Activated CD4-positive, alpha-beta T cell treated with anti-CD3 and anti-CD28 coated beads for 4 hours (primary cell): ENCODE measurements at regions not wholly inside any gene's neighbourhood (a gene's known extent, or its start where the extent isn't known, plus 50 kb on each side); places are given as distances from the start of the nearest gene placed in this dataset.

Experiments used
- DNase-seq, 2 donors: peaks; one replicate each; pipeline ENCODE4 v3.0.0-alpha.2; 2020

DNA sequence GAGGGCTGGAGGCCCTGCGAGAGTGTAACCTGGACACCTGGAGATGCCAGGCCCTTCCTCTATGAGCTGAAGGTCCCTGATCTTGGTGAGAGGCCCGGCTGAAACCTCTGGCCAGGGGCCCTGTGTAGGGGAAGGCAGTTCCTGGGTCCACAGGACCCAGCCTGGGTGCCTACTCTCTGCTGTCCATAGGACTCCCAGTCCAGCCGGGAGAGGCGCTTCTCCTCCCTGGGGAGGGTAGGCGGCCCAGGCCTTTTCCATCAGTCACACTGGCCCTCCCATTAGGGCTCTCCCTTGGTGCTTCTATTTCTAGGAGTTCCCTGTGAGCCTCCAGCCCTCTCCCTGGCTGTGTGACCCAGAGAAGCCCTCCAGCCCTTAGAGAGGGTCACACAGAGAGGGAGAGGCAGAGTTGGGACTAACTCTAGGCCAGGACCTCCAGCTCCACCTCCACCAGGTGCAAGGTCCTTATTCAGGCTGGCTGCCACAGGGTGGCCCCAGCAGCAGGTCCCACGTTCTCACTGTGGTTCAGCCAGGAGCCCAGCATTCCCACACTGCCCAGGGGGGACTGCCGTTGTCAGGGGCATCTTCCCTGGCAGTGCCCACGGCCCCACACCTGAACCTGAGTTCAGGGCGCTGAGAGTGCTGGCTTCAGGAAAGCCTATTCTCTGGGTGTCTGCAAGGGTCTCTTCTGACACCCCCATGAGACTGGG is 146.8 kb downstream of the SMAD6 start:
- no peak for DNase-seq

DNA sequence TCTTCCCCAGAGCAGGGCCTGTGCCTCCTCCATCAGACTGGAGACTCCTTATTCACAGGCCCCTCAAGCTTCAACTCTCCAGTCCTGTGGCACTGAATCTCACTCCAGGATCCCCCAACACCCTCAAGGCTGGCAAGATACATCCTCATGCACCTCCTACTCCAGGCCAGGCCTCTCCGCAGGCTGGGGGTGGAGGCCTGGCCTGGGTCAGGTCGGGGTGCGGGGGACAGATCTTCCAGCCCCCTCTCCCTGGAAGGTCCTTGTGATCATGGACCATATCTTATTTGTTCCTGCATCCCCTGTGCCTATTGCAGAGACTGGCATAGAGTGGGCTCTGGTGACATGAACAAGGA is 147.3 kb downstream of the SMAD6 start:
- no peak for DNase-seq

DNA sequence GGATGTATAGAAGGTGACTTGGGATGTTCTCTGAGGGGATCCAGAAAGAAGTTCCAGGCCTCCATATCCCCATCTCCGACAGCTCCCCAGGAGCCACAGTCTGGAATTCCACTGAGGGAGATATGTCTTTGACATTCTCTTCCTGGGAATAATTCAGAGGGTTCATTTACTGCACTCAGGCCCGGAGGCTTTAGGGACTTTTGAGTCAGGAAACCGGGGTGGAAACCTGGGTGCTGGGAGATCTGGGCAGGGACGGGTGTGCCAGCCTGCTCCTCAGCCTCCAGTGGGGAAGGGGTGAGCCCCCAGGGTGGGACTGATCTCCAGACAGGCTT is 147.7 kb downstream of the SMAD6 start:
- DNase-seq, result no peak

DNA sequence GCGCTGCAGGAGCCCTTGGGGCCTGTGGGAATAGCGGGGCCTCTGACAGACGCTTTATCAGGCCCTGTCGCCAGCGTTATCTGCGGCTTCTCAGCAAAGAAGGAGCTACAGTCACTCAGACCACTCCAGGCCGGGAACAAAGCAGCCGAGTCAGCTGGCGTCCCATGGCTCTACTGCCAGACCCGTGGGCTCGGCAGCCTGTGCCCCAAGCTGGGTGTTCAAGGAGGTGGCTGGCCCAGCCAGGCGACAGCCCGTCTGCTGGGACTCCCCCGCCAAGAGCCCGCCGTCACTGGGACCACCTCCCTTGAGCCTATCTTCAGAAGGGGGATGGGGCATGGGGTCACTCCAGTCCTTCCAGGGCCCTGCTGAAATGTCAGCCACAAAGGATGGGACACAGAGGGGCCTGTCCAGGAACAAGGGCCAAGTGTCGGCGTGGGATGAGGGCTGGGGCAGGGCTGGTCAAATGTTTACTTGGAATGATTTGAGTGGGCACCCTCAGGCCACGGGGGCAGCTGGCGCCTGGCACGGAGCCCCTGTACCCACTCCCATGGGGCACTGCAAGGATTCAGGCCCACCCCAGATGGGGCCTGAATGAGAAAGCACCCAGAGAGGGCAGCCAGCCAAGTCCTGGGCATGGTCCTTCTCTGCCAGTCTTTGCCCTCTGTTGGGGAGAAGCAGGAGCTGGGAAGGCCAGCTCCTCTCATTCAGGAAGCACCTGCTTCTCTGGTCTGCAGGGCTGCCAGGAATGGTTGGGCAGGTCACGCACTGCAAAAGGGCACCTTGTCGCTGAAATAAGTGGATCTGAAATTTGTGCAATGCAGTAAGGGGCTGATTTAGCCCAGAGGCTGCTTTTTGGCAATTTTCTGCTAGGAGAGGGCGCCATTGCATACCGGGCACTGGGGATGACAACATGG is 148.3 kb downstream of the SMAD6 start:
- no peak for DNase-seq

DNA sequence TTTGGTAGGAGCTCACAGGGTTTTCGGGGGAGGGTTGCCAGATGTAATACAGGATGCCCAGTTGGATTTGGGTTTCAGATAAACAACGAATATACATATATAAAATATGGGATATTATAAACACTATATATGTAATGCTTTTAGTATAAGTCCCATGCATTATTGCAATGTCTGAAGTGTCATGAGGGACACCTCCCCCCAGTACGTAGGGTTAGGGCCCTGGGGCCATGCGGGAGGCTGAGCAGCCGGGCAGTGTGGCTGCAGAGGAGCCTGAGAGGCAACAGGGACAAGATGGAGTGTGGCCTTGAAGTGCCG is 148.9 kb downstream of the SMAD6 start:
- no peak for DNase-seq

DNA sequence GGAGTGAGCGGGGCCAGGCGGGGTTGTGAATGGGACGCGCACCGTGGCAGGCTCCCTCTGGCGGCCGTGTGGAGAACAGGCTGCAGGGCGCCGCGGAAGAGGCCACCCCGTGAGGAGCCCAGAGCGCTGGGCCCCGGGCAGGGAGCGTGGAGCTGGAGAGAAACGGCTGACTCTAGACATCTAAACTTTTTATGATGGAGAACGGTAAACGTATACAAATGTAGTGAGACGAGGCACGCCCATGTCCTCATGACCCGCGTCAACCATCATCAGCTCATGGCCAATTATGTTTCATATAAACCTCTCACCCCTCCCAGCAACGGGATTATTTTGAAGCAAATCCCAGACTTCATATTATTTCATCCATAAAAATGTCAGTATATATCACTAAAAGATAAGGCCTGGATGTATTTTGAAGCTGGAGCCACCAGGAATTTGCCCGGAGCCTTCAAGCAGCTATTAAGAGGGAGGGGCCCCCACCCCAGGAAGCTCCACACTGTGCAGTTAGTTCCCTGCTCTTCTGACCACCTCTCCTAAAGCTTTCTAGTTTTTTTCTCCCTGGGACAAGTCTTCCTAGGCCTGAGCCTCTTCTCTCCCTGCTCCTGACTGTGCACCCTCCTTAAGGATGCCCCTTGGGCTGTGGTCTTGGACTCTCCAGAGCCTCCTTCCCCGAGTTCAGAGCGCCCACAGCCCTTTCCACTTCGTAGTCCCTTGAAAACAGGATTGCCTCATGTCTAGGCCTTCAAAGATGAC is 149.5 kb downstream of the SMAD6 start:
- DNase-seq, result peak; percentile 63 to 65

DNA sequence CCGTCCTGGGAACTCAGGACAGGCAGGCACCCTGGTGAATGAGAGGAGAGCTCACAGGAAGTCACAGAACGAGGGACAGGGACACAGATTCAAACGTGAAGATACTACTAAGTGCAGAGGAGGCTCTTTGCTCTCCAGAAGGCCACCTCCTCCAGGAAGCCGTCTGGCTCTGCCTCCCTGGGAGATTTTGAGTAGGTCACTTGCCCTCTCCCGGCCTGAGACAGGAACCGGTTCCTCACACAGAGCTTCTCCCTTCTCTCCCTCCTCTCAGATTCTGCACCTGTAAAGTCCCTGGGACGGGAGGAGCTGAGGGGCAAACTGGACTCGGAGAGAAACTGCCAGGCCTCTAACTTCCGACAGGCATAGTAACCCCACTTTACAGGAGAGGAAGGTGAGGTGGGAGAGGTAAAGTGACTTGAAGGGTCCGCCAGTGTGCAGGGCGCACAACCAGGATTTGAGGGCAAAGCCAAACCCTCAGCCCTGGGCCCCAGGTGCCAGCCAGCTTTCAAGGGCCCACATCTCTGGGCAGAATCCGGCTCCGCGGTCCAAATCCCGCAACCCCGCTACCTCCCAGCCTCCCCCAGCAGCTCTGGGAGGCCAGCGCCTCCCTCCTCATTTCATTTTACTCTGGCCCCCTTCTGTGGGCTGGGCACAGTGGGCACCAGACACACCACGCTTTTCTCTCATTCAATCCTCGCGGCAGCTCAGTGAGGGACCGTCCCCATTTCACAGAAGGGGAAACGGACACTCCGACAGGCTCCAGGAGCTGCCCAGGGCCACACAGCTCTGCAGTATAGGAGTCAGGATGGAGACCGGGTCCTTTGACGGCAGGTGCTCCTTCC is 150.2 kb downstream of the SMAD6 start:
- DNase-seq, result no peak

DNA sequence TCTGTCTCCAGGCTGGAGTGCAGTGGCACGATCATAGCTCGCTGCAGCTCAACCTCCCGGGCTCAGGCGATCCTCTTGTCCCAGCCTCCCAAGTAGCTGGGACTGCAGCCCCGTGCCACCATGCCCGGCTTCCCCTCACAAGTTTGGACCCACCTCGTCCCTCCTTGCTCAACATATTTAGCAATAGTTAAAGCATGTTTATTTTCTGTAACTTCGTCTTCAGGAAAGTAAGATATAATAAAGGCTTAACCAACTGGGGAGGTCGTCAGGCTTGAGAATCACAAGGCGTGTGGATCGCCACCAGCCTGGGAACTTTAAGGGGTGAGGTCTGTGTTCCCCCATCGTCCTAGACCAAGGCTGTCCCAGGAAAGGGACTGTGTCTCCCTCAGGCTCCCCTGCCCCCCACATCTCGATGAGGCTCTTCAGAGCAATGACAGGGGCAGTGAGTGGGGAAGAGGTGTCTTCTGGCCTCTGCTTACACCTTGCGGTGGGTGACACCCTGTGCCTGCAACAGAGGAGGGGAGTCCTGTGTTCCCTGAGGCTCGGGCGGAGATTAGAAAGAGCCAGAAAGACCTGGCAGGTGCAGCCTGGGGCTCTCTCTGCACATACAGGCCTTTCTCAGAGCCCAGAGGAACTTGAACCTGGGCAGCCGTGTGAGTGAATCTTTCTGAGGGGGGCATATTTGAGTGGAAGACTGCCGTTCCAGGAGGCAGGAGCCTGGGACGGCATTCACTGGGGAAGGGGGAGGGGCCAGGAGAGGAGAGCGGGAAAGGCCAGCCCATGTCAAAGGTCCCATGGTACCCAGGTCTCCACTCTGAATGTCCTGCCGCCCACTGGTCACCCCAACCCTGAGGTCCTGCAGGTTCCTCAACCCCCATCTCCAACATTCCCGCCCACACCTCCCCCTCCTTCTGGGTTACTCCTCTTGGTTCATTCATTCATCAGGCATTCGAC is 152.3 kb downstream of the SMAD6 start:
- no peak for DNase-seq

DNA sequence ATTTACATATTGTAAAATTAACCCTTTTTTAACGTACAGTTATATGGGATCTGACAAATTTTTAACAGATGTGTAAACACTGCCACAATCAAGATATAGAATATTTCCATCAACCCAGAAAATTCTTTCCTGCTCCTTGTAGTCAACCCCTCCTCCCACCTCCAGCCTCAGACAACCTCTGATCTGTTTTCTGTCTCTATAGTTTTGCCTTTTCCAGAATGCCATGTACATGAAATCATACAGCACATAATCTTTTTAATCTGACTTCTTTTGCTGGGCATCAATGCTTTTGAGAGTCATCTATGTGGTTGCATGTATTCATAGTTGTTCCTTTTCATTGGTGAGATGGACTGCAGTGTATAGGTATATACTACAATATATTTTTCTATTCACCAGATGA is 153.0 kb downstream of the SMAD6 start:
- DNase-seq, result no peak

DNA sequence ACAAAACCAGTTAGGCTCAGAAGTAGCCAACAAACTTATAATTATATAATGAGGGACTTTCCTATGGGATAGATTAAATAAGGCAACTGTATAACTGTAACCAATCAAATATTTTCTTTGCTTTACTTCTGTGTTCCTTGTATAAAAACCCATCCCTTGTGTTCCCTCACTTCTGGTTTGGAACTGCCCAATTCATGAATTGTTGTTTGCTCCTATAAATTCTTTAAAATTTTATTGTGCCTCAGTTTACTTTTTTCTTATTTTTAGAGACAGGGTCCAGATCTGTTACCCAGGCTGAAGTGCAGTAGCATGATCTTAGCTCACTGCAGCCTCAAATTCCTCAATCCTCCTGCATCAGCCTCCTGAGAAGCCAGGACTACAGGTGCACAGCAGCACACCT is 155.7 kb downstream of the SMAD6 start:
- DNase-seq, result no peak

DNA sequence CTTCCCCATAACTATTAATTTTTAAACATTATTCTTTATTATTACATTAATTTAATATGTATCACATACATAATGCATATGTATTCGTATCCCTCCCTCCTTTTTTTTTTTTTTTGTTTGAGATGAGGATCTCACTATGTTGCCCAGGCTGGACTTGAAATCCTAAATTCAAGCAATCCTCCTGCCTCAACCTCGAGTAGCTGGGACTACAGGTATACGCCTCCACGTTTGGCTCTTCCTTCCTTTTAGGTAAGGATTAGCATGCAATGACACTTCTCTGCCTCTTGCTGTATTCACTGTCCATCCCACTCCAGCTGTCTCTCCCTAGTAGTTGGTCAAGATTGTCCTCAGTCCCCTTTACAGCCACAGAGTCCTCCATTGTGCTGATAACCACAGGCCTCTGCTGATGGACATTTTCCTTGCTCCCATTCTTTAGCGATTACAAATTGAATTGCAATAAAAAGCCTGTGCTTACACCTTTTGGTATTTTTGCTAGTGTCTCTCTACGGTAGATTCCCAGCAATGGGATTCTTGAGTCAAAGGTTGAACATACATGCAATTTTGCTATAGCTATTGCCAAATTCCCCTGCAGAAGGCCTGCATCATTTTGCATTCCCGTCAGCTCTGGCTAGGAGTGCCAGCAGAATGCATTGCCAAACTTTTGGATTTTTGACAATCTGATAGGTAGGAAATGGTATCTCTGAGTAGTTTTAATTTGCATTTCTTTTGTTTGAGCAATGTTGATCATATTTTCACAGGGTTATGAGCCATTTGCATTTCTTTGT is 156.6 kb downstream of the SMAD6 start:
- no peak for DNase-seq

DNA sequence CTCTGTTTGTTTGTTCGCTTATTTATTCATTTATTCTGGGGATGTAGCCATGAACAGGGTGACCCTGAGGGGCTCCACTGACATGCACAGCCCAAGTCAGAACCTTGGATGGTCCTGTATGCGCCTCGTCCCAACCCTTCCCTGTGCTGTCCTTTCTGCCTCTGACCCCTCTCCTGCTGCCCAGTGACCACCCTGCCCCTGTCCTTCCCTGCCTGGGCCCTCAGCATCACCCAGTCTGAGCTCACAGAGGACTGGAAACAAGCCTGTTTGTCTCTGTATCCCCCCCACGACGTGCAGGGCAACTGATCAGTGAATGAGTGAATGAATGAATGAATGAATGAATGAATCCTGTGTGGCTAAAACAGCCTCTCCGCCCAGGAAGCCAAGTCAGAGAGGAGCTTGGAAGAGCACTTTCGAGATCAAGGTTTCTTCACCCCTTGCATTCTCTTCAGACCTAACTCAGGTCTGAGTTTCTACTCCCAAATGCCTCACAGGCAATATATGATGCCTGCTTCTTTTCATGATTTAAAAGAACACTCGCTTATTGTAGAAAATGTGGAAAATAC is 157.7 kb downstream of the SMAD6 start:
- no peak for DNase-seq

DNA sequence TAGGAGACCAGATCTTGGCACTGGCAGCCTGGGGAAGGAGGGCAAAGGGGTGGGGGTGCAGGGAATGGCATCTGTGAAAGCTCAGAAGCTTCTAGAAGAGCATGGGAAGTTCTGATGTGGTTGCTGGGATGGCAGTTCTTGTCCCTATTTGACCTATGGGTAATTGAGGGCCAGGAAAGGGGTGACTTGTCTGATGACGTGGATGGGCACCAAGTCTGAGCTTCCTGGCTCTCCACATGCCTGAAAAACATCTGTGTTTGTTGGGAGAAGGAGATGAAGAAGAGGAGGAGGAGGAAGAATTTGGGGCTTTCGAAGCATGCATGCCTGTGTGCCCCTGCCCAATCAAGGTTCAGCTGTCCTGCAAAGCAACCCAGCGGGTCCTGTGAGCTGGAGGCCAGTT is 158.8 kb downstream of the SMAD6 start:
- no peak for DNase-seq

DNA sequence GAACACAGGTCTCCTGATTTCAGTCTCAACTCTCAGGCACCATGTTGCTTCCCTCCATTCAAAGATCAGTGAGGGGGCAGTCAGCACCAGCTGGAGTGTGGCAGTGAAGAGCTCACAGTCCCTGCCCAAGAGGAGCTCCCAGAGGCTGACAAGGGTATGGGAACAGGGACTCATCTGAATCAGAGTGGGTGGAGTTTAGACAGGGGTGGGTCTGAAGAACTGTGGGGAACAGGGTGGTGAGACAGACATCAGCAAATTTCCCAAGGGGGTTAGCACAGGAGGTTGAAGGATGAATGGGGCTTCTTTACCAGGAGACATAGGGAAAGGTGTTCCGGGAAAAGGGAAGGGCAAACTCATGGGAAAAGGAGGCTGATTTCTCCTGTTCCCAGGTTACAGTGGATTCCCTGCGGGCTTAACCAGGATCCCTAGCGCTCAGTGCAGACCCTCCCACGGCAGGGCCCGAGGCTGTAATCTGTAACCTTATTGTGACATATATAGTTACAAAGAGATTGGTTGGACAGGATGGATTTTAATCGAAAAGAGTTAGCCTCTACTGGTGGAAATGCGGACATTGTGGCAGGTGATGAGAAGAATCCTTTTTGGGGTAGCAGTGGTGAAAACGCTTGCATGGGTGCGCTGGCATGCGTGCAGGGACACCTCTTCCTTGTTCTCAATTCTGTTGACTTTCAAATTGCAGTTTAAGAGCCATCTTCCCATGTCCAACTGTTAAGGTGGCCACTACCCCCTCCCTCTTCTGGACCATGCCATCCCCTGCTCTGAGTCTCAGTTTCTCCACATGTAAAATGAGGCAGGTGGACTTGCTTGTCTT is 160.3 kb downstream of the SMAD6 start:
- no peak for DNase-seq

DNA sequence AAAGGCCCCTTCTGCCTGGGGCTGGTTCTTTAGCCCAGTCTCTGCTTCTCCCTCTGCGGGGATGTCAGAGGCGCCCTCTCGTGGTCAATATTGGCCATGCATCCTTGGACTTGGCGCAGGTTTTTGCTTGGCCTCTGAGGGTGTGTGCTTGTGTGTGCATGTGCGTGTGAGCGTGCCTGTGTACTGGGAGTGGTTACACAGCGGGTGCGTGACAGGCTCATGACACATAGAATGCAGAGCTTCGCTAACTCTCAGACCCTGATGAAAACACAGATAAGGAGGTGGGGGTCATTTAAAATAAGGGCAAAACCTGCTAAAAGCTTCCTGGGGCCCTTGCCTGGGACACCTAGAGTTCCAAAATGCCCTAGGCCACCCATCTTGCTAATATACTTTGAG is 160.9 kb downstream of the SMAD6 start:
- peak; percentile 42 to 67 for DNase-seq

DNA sequence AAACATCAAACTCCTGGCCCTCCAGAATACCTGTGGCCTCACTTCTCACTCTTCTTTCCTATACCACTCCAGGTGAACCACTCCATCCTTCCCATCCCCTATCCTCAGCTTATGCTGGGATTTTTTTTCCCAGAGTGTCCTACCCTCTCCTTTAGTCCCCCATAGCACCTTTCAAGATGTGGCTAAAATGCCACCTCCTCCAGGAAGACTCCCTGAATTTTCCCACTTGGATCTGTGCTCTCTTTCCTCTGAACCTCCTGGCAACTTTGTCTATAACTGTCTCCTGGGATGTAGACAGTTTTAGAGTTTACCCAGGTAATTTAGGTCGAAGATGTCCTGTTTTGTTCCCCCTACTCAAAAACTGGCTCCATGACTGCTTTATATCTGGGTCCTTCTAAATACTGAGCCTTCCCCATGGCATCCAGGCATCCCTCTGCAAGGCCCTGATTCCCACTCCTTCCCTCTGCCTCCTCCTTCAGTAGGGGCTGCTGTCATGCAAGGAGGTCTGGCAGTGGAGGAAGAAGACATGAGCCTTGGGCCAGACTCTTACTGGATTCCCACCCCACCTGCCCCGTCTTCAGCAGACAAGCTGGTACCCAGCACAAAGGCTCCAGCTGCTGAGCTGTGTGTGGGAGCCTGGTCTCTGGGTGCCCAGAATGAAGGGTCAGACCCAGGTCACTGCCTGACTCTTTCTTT is 161.5 kb downstream of the SMAD6 start:
- no peak for DNase-seq

DNA sequence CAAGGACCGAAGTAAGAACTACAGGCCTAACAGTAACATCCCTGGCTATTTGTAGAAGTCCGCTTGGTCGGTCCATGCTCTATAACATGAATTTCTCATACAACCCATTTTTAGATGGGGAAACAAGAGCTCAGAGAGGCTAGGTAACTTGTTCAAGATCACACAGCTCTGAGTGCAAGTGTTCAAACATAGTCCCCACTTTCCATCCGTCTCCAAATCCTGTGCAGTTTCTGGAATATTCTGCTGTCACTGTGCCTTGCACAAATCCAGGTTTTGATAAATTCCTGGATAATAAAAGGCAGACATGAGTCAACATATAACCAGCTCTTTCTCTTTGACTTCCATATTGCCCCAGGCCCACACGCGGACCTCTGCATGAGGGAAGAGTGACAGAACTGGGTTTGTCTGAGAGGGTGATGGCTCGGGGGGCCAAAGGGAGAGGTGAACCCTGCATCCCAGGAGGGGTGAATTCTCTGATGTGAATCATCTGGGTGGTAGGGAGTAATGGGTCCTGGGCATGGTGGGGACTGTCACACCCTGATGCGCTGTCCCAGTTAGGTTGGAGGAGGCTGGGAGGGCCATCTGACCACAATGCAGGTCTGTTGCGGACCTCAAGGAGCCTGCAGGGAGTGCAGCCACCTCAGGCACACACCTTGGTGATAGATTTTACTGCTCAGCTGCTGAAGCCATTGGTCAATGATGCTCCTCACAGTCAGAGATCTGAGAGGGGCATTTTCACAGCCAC is 162.2 kb downstream of the SMAD6 start:
- DNase-seq, result no peak

DNA sequence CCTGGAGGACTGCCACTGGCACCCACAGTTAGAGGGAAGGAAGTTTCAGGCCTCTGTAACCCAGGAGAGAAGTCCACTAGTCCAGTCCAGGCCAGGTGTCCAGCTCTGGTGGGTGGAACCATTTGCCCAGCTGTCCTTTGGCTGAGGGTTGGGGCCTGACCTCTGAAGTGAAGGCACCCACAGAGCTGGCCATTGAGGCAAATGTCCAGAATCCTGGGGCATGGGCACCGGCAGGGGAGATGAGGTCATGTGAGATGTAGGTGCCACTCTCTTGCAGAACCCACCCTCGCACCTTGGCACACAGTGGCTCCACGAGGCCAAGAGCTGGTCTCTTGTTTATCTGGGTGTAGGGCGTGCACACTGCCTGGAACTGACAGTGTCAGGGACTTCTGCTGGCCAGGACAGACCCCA is 162.8 kb downstream of the SMAD6 start:
- no peak for DNase-seq
